ENCODE measurements at regions not wholly inside any gene's neighbourhood (a gene's known extent, or its start where the extent isn't known, plus 50 kb on each side); places are given as distances from the start of the nearest gene placed in this dataset.

- TF ChIP-seq CREB1 (IDR thresholded peaks at IDR 0.05) (no peak), CTCF (IDR thresholded peaks at IDR 0.05; ENCODE audit: control extremely low read depth in 1 of 3, insufficient read depth in 1 of 3, low read depth in 1 of 3, low read length in 3 of 3) (no peak), POLR2AphosphoS5 (IDR thresholded peaks at IDR 0.05; ENCODE audit: low read depth, low read length) (no peak)
Observed at GRCh38 chr21:26674323-26674722, 101.2 kb upstream of the CYYR1 start.

Data from H1 (cell line).